A673 (cell line): ENCODE measurements at regions not wholly inside any gene's neighbourhood (a gene's known extent, or its start where the extent isn't known, plus 50 kb on each side); places are given as distances from the start of the nearest gene placed in this dataset.

ENCODE experiments used
- BruUV-seq: library from RNA; stranded (reverse); fragments of 400-500 nt; replicated peaks from 2 replicates; lab custom pipeline; 2021; lab: Mats Ljungman, UMichigan
- CTCF ChIA-PET: fragments of 300-600 bp; sonication (Branson Sonifier 250); formaldehyde crosslinking; loops from one replicate; lab custom pipeline; 2022; ENCODE audit warnings: antibody characterized with exemption; lab: Charles Lee
- POLR2A ChIA-PET: fragments of 300-600 bp; sonication (Branson Sonifier 250); formaldehyde crosslinking; loops from one replicate; lab custom pipeline; 2022; ENCODE audit warnings: antibody characterized with exemption; ENCODE audit not compliant: low non-redundant PET; lab: Charles Lee
- DNase-seq: peaks from one replicate; pipeline ENCODE4 v3.0.0-alpha.2; 2015; ENCODE audit warnings: low spot score
- H3K27ac ChIP-seq: fragments of 200-600 bp; sonication (generic); 2 replicates; pipeline ENCODE4 v1.5.1; 2016; ENCODE audit warnings: mixed run types, low read depth, mild to moderate bottlenecking, mixed read lengths, antibody characterized with exemption, low read length; ENCODE audit not compliant: poor library complexity, severe bottlenecking
- H3K27me3 ChIP-seq: fragments of 200-600 bp; sonication (generic); replicated peaks from 2 replicates; pipeline ENCODE4 v1.6.1; 2017; ENCODE audit warnings: mixed run types, low read depth, mild to moderate bottlenecking, mixed read lengths, antibody characterized with exemption, low read length; ENCODE audit not compliant: insufficient read depth, poor library complexity
- H3K36me3 ChIP-seq: fragments of 200-600 bp; sonication (generic); 2 replicates; pipeline ENCODE4 v1.6.1; 2016; ENCODE audit warnings: mixed run types, mild to moderate bottlenecking, mixed read lengths, antibody characterized with exemption, low read length; ENCODE audit not compliant: insufficient read depth, poor library complexity, severe bottlenecking
- H3K4me1 ChIP-seq: fragments of 200-600 bp; sonication (generic); 2 replicates; pipeline ENCODE4 v1.6.1; 2017; ENCODE audit warnings: mixed run types, mild to moderate bottlenecking, mixed read lengths, antibody characterized with exemption, low read length; ENCODE audit not compliant: insufficient read depth, poor library complexity, severe bottlenecking
- H3K4me3 ChIP-seq: fragments of 200-600 bp; sonication (generic); 2 replicates; pipeline ENCODE4 v1.5.1; 2016; ENCODE audit warnings: low read depth, mixed run types, mild to moderate bottlenecking, mixed read lengths, low read length; ENCODE audit not compliant: poor library complexity, severe bottlenecking
- H3K9me3 ChIP-seq: fragments of 200-600 bp; sonication (generic); 2 replicates; pipeline ENCODE4 v1.6.1; 2016; ENCODE audit warnings: mixed run types, low read depth, mild to moderate bottlenecking, mixed read lengths, antibody characterized with exemption, low read length; ENCODE audit not compliant: poor library complexity, severe bottlenecking
- EZH2 ChIP-seq: fragments of 200-600 bp; sonication (generic); IDR thresholded peaks from 2 replicates; pipeline ENCODE4 v1.6.1; 2017; ENCODE audit warnings: borderline replicate concordance, low read depth, mild to moderate bottlenecking, mixed read lengths, antibody characterized with exemption, low read length; ENCODE audit not compliant: poor library complexity, severe bottlenecking
- intact Hi-C: fragments of 100-400 bp; cut with micrococcal nuclease; formaldehyde crosslinking; loops from one replicate; pipeline ENCODE4 v1.10.0; 2022; ENCODE audit not compliant: unreplicated experiment
- TF ChIP-seq, protein P1 (sequence below): fragments of 300-800, 200-600 bp; sonication (generic); conservative IDR thresholded peaks from 2 replicates; pipeline ENCODE4 v1.5.1; 2017; ENCODE audit warnings: low read depth, mild to moderate bottlenecking, antibody characterized with exemption, low read length, moderate library complexity, mixed read lengths

DNA sequence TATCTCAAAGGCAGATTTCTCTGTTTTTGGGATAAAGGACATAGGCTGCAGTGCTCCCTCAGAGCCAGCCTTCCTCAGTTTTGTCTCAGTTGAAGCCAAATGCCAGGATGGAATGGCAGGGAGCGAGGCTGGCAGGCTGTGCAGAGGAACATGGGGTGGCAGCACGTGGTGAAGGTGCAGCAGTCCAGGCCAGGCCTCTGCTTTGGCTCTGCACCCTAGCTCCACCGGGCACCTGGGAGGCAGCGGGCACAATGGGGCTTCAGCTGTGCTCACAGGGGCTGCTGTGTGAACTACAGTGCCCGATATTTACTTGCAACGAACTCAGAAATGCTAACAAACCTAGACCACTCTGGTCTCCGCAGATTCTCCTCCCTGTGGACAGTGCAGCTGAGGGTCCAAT is 319.6 kb downstream of the ZNF326 start:
- Histone ChIP-seq H3K27ac (peak overlapping the region; percentile 66), H3K27me3 (no peaks in the 10 kb centered on the region), H3K4me1 (peaks cover 70% of the 10 kb centered on the region), H3K9me3 (no peaks in the 10 kb centered on the region), H3K36me3 (no peaks in the 10 kb centered on the region), H3K4me3 (no peak overlapping the region)
- TF ChIP-seq, protein P1, sequence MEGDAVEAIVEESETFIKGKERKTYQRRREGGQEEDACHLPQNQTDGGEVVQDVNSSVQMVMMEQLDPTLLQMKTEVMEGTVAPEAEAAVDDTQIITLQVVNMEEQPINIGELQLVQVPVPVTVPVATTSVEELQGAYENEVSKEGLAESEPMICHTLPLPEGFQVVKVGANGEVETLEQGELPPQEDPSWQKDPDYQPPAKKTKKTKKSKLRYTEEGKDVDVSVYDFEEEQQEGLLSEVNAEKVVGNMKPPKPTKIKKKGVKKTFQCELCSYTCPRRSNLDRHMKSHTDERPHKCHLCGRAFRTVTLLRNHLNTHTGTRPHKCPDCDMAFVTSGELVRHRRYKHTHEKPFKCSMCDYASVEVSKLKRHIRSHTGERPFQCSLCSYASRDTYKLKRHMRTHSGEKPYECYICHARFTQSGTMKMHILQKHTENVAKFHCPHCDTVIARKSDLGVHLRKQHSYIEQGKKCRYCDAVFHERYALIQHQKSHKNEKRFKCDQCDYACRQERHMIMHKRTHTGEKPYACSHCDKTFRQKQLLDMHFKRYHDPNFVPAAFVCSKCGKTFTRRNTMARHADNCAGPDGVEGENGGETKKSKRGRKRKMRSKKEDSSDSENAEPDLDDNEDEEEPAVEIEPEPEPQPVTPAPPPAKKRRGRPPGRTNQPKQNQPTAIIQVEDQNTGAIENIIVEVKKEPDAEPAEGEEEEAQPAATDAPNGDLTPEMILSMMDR: no peak
- no peak for TF ChIP-seq EZH2
- ChIA-PET POLR2A (no interaction called here), CTCF (no interaction called here)
- BruUV-seq: no TSS peak
- intact Hi-C loops: no loop called here
- no peak for DNase-seq

DNA sequence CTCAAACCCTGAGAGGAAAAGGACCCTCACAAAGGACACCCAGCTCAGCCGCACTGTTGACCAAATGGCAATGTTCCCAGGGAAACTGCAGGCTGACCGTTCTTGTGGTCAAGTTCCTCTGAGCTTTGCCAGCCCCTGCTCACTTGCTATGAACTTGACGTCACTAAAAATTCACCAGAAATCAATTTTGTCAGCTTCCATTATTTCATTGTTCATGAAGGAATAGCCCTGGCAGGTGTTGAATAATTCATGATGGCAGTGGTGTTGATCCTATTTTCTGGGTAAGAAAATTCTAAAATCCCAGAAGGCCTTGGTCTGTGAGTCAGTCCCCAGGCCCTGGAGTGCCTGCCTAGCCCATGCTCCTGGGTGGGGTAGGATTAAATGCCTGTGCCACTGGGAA is 318.9 kb downstream of the ZNF326 start:
- Histone ChIP-seq H3K36me3 (no peaks in the 10 kb centered on the region), H3K27me3 (no peaks in the 10 kb centered on the region), H3K4me3 (no peak overlapping the region), H3K4me1 (peaks cover 63% of the 10 kb centered on the region), H3K9me3 (no peaks in the 10 kb centered on the region), H3K27ac (peak overlapping the region; percentile 66)
- no TSS peak for BruUV-seq
- peak; percentile 57 for DNase-seq
- ChIA-PET CTCF (no interaction called here), POLR2A (no interaction called here)
- TF ChIP-seq, protein P1: no peak
- TF ChIP-seq EZH2: no peak
- intact Hi-C loops: no loop called here

DNA sequence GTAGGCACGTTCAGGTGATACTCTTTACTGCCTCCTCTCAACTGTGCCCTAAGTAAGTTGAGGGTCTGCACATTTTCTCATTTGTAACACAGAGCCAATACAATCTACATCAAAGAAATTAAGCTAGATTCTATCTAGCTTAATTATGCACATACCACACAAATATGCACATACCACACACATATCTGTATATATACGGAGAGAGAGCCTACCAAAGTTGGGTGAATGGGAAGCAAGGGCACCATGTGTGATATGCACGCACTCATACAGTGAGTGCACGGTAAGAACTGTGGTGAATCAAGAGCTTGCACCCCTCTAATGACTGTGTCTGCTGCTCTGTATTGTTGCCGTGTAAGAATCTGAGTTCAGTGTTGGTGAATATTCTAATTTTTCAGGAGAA is 314.9 kb downstream of the ZNF326 start:
- Histone ChIP-seq H3K27me3 (no peaks in the 10 kb centered on the region), H3K9me3 (peaks cover 18% of the 10 kb centered on the region), H3K36me3 (no peaks in the 10 kb centered on the region), H3K4me1 (peaks cover 50% of the 10 kb centered on the region), H3K27ac (peak overlapping the region; percentile 94), H3K4me3 (no peak overlapping the region)
- no TSS peak for BruUV-seq
- no peak for DNase-seq
- POLR2A ChIA-PET: no interaction called here
- intact Hi-C loops: loop anchor here (1.0 to 2.0 kb wide), 4 partner anchors 177 to 303 kb away; no protein-coding TSS in a partner anchor
- TF ChIP-seq, protein P1: no peak
- TF ChIP-seq EZH2: no peak
- CTCF ChIA-PET: no interaction called here
